IMR-90 (cell line): ENCODE measurements at regions not wholly inside any gene's neighbourhood (a gene's known extent, or its start where the extent isn't known, plus 50 kb on each side); places are given as distances from the start of the nearest gene placed in this dataset.

Experiments used
- ATAC-seq: fragments of 200-7000 bp; cut with Tn5 transposase; 2 replicates; pipeline ENCODE4 v1.9.1; 2020; ENCODE audit warnings: low read depth, mild to moderate bottlenecking, moderate library complexity
- BruUV-seq: library from RNA; stranded (reverse); fragments of 400-500 nt; replicated peaks from 2 replicates; lab custom pipeline; 2021; lab: Mats Ljungman, UMichigan
- CTCF ChIA-PET: fragments of 300-600 bp; formaldehyde crosslinking; extraction: SDS; loops from one replicate; lab custom pipeline; 2021; ENCODE audit warnings: antibody characterized with exemption; lab: Yijun Ruan, JAX
- POLR2A ChIA-PET: fragments of 300-600 bp; sonication (Branson Sonifier 250); formaldehyde crosslinking; loops from one replicate; lab custom pipeline; 2022; ENCODE audit warnings: antibody characterized with exemption; ENCODE audit not compliant: unreplicated experiment; lab: Charles Lee
- DNase-seq: peaks from one replicate; pipeline ENCODE4 v3.0.0; 2013
- H2AFZ ChIP-seq: replicated peaks from 2 replicates; pipeline ENCODE3; 2013; ENCODE audit warnings: low read length, mild to moderate bottlenecking; ENCODE audit not compliant: poor library complexity
- H2AK5ac ChIP-seq: 2 replicates; pipeline ENCODE4 v1.6.1; 2013; ENCODE audit warnings: low read depth, low read length, inconsistent platforms
- H2AK9ac ChIP-seq: replicated peaks from 2 replicates; pipeline ENCODE3; 2013; ENCODE audit warnings: mild to moderate bottlenecking, low read depth, low read length, moderate library complexity; ENCODE audit not compliant: poor library complexity
- H2BK120ac ChIP-seq: 2 replicates; pipeline ENCODE4 v1.6.1; 2013; ENCODE audit warnings: low read depth, low read length, inconsistent platforms
- H2BK15ac ChIP-seq: 3 replicates; pipeline ENCODE4 v1.6.1; 2013; ENCODE audit warnings: low read depth, low read length, inconsistent platforms
- H2BK20ac ChIP-seq: 2 replicates; pipeline ENCODE4 v1.6.1; 2013; ENCODE audit warnings: low read depth, mild to moderate bottlenecking, inconsistent platforms, low read length, moderate library complexity
- H2BK5ac ChIP-seq: 2 replicates; pipeline ENCODE4 v1.6.1; 2013; ENCODE audit warnings: mild to moderate bottlenecking, low read depth, low read length, inconsistent platforms; ENCODE audit not compliant: poor library complexity, severe bottlenecking
- H3K14ac ChIP-seq: replicated peaks from 2 replicates; pipeline ENCODE4 v1.6.1; 2013; ENCODE audit warnings: low read depth, low read length, inconsistent platforms
- H3K18ac ChIP-seq: 2 replicates; pipeline ENCODE4 v1.6.1; 2013; ENCODE audit warnings: low read depth, low read length, control low read depth
- H3K23ac ChIP-seq: 2 replicates; pipeline ENCODE4 v1.6.1; 2013; ENCODE audit warnings: low read depth, low read length, inconsistent platforms
- H3K27ac ChIP-seq: 2 replicates; pipeline ENCODE4 v1.5.1; 2013; ENCODE audit warnings: mild to moderate bottlenecking, control low read depth, low read length; ENCODE audit not compliant: insufficient read depth
- H3K27me3 ChIP-seq: 2 replicates; pipeline ENCODE4 v1.6.1; 2013; ENCODE audit warnings: low read length; ENCODE audit not compliant: control insufficient read depth, insufficient read depth
- H3K36me3 ChIP-seq: 2 replicates; pipeline ENCODE4 v1.6.1; 2013; ENCODE audit warnings: low read length, mixed read lengths; ENCODE audit not compliant: control insufficient read depth, insufficient read depth
- H3K4ac ChIP-seq: 2 replicates; pipeline ENCODE4 v1.6.1; 2013; ENCODE audit warnings: low read depth, low read length, inconsistent platforms
- H3K4me1 ChIP-seq: 2 replicates; pipeline ENCODE4 v1.6.1; 2013; ENCODE audit warnings: low read length, mixed read lengths; ENCODE audit not compliant: control insufficient read depth, insufficient read depth
- H3K4me2 ChIP-seq: 2 replicates; pipeline ENCODE4 v1.6.1; 2013; ENCODE audit warnings: low read depth, mild to moderate bottlenecking, control low read depth, low read length, moderate library complexity
- H3K4me3 ChIP-seq: 2 replicates; pipeline ENCODE4 v1.5.1; 2013; ENCODE audit warnings: low read depth, mild to moderate bottlenecking, control low read depth, low read length, moderate library complexity; ENCODE audit not compliant: insufficient read depth
- H3K56ac ChIP-seq: 2 replicates; pipeline ENCODE4 v1.6.1; 2013; ENCODE audit warnings: low read length, inconsistent platforms; ENCODE audit not compliant: insufficient read depth; ENCODE audit errors: extremely low read depth
- H3K79me1 ChIP-seq, 2 experiments: 2 replicates each; pipeline ENCODE4 v1.6.1; 2013; ENCODE audit warnings: low read length in 2 of 2, inconsistent platforms in 1 of 2, low read depth in 1 of 2
- H3K9ac ChIP-seq: 2 replicates; pipeline ENCODE4 v1.6.1; 2013; ENCODE audit warnings: low read depth, low read length, control low read depth
- H3K9me1 ChIP-seq: 2 replicates; pipeline ENCODE4 v1.6.1; 2013; ENCODE audit warnings: low read length, inconsistent platforms; ENCODE audit not compliant: insufficient read depth
- H3K9me3 ChIP-seq: 2 replicates; pipeline ENCODE4 v1.6.1; 2013; ENCODE audit warnings: low read length; ENCODE audit not compliant: control insufficient read depth, insufficient read depth
- H4K20me1 ChIP-seq: 2 replicates; pipeline ENCODE4 v1.6.1; 2013; ENCODE audit warnings: low read length, inconsistent platforms; ENCODE audit not compliant: insufficient read depth
- H4K5ac ChIP-seq: 2 replicates; pipeline ENCODE4 v1.6.1; 2013; ENCODE audit warnings: mild to moderate bottlenecking, low read depth, low read length, control low read depth
- H4K8ac ChIP-seq, 2 experiments: 2 replicates each; pipeline ENCODE4 v1.6.1; 2013; ENCODE audit warnings: low read depth in 2 of 2, low read length in 2 of 2, control low read depth in 1 of 2, inconsistent platforms in 1 of 2
- H4K91ac ChIP-seq: 2 replicates; pipeline ENCODE4 v1.6.1; 2013; ENCODE audit warnings: low read depth, low read length, inconsistent platforms; ENCODE audit not compliant: insufficient read depth
- BHLHE40 ChIP-seq: fragments of 150-350 bp; IDR thresholded peaks from 2 replicates; pipeline ENCODE4 v1.6.1; 2016; ENCODE audit warnings: mild to moderate bottlenecking, low read depth, low read length
- CEBPB ChIP-seq: IDR thresholded peaks from 2 replicates; pipeline ENCODE4 v1.6.1; 2012; ENCODE audit warnings: low read depth, low read length, improper control_type of control experiment
- CHD1 ChIP-seq: IDR thresholded peaks from 2 replicates; pipeline ENCODE4 v1.6.1; 2012; ENCODE audit warnings: low read depth, low read length, improper control_type of control experiment
- CTCF ChIP-seq: conservative IDR thresholded peaks from 2 replicates; pipeline ENCODE4 v1.5.1; 2012; ENCODE audit warnings: mild to moderate bottlenecking, low read depth, low read length, improper control_type of control experiment
- FOS ChIP-seq: fragments of 150-350 bp; IDR thresholded peaks from 2 replicates; pipeline ENCODE4 v1.6.1; 2016; ENCODE audit warnings: low read depth, low read length
- MAFK ChIP-seq: IDR thresholded peaks from 2 replicates; pipeline ENCODE4 v1.6.1; 2012; ENCODE audit warnings: low read depth, low read length, improper control_type of control experiment
- MAZ ChIP-seq: IDR thresholded peaks from 2 replicates; pipeline ENCODE4 v1.6.1; 2012; ENCODE audit warnings: low read depth, mild to moderate bottlenecking, low read length, improper control_type of control experiment, moderate library complexity, borderline replicate concordance
- MXI1 ChIP-seq: IDR thresholded peaks from 2 replicates; pipeline ENCODE4 v1.6.1; 2012; ENCODE audit warnings: low read depth, mild to moderate bottlenecking, low read length, moderate library complexity, borderline replicate concordance
- NFE2L2 ChIP-seq: fragments of 150-350 bp; IDR thresholded peaks from 2 replicates; pipeline ENCODE4 v1.6.1; 2016; ENCODE audit warnings: low read depth, mild to moderate bottlenecking, low read length
- POLR2A ChIP-seq: IDR thresholded peaks from 2 replicates; pipeline ENCODE4 v1.6.1; 2012; ENCODE audit warnings: mild to moderate bottlenecking, low read depth, low read length
- RAD21 ChIP-seq: IDR thresholded peaks from 2 replicates; pipeline ENCODE4 v1.6.1; 2012; ENCODE audit warnings: low read length, improper control_type of control experiment
- RCOR1 ChIP-seq: IDR thresholded peaks from 2 replicates; pipeline ENCODE4 v1.6.1; 2012; ENCODE audit warnings: mild to moderate bottlenecking, low read length, improper control_type of control experiment; ENCODE audit not compliant: insufficient replicate concordance
- RFX5 ChIP-seq: IDR thresholded peaks from 2 replicates; pipeline ENCODE4 v1.8.0; 2012; ENCODE audit warnings: low read depth, mild to moderate bottlenecking, low read length, moderate library complexity
- SMC3 ChIP-seq: fragments of 150-350 bp; IDR thresholded peaks from 2 replicates; pipeline ENCODE4 v1.6.1; 2016; ENCODE audit warnings: low read depth, mild to moderate bottlenecking, antibody characterized with exemption, low read length, moderate library complexity
- USF2 ChIP-seq: fragments of 150-350 bp; IDR thresholded peaks from 2 replicates; pipeline ENCODE4 v1.6.1; 2017; ENCODE audit warnings: mild to moderate bottlenecking, antibody characterized with exemption, low read length, low read depth
- WGBS, 2 experiments: methylation state at CpG; one replicate each; pipeline versions ENCODE4 v1.1.5 to v1.1.7; 2013; ENCODE audit warnings: missing lambda C conversion rate in 2 of 2; ENCODE audit not compliant: insufficient read length in 1 of 2; ENCODE audit errors: extremely low coverage in 2 of 2; 5-methylcytosine and 5-hydroxymethylcytosine counted together
- dilution Hi-C: fragments of 300-500 bp; cut with HindIII; formaldehyde crosslinking; loops from one replicate; pipeline ENCODE4 v1.14.3; 2018; ENCODE audit warnings: low sequenced_read_pairs; ENCODE audit not compliant: unreplicated experiment
- in situ Hi-C: fragments of 300-500 bp; cut with MboI; formaldehyde crosslinking; loops from 3 replicates; pipeline ENCODE4 v1.14.3; 2019; ENCODE audit warnings: low sequenced_read_pairs, inconsistent platforms, mixed read lengths
- intact Hi-C: fragments of 100-400 bp; cut with micrococcal nuclease; formaldehyde crosslinking; loops from 2 replicates; pipeline ENCODE4 v1.10.0; 2022
- TF ChIP-seq, protein P1 (sequence below): fragments of 150-350 bp; IDR thresholded peaks from 2 replicates; pipeline ENCODE4 v1.6.1; 2016; ENCODE audit warnings: low read depth, mild to moderate bottlenecking, low read length, moderate library complexity, borderline replicate concordance

GRCh38 chr5:66411701-66412100, 184.5 kb upstream of the MAST4 start:
- POLR2A ChIA-PET: no interaction called here
- no TSS peak for BruUV-seq

More at GRCh38 chr5:66411701-66412100, 184.5 kb upstream of the MAST4 start:
- H3K9me3 ChIP-seq: no peaks in the 10 kb centered on the region
- no peak overlapping the region for H3K14ac ChIP-seq
- H3K27ac ChIP-seq: no peak overlapping the region
- H3K18ac ChIP-seq: no peak overlapping the region
- CTCF ChIA-PET: no interaction called here
- no peaks in the 10 kb centered on the region for H3K79me1 ChIP-seq
- H2BK20ac ChIP-seq: no peak overlapping the region
- H4K91ac ChIP-seq: no peak overlapping the region
- dilution Hi-C loops (no loop called here), in situ Hi-C loops (no loop called here), intact Hi-C loops (no loop called here)
- no peak overlapping the region for H4K8ac ChIP-seq
- no peaks in the 10 kb centered on the region for H3K27me3 ChIP-seq
- no peak overlapping the region for H4K5ac ChIP-seq
- no peak overlapping the region for H2BK120ac ChIP-seq
- 17% methylated on average over 1 of the region's 1 CpG; no CpG with 5 or more reads in 1 of the 2 experiments for WGBS, 2 experiments
- no peak for DNase-seq
- H2AFZ ChIP-seq: no peak overlapping the region
- no peak overlapping the region for H3K4ac ChIP-seq
- no peak for ATAC-seq
- H2BK5ac ChIP-seq: no peak overlapping the region
- H2AK9ac ChIP-seq: no peak overlapping the region
- no peaks in the 10 kb centered on the region for H3K9me1 ChIP-seq
- no peak for TF ChIP-seq NFE2L2
- no peak for TF ChIP-seq CHD1
- TF ChIP-seq RAD21: no peak
- no peak for TF ChIP-seq POLR2A
- no peak for TF ChIP-seq SMC3
- TF ChIP-seq MAZ: no peak
- TF ChIP-seq BHLHE40: no peak
- TF ChIP-seq RCOR1: no peak
- TF ChIP-seq RFX5: no peak
- TF ChIP-seq CTCF: no peak
- no peak for TF ChIP-seq MAFK
- TF ChIP-seq, protein P1, sequence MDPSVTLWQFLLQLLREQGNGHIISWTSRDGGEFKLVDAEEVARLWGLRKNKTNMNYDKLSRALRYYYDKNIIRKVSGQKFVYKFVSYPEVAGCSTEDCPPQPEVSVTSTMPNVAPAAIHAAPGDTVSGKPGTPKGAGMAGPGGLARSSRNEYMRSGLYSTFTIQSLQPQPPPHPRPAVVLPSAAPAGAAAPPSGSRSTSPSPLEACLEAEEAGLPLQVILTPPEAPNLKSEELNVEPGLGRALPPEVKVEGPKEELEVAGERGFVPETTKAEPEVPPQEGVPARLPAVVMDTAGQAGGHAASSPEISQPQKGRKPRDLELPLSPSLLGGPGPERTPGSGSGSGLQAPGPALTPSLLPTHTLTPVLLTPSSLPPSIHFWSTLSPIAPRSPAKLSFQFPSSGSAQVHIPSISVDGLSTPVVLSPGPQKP: no peak
- no peak for TF ChIP-seq USF2
- TF ChIP-seq FOS: no peak
- TF ChIP-seq CEBPB: no peak
- TF ChIP-seq MXI1: no peak
- H3K4me1 ChIP-seq: no peaks in the 10 kb centered on the region
- H3K56ac ChIP-seq: no peak overlapping the region
- no peak overlapping the region for H3K9ac ChIP-seq
- H3K4me2 ChIP-seq: no peak overlapping the region
- no peak overlapping the region for H2BK15ac ChIP-seq
- H3K4me3 ChIP-seq: no peak overlapping the region
- no peak overlapping the region for H3K23ac ChIP-seq
- H4K20me1 ChIP-seq: no peaks in the 10 kb centered on the region
- no peak overlapping the region for H2AK5ac ChIP-seq
- no peaks in the 10 kb centered on the region for H3K36me3 ChIP-seq
